ENCODE measurements at regions not wholly inside any gene's neighbourhood (a gene's known extent, or its start where the extent isn't known, plus 50 kb on each side); places are given as distances from the start of the nearest gene placed in this dataset.
"Not testable (repeated sequence)": the region's sequence is repeated elsewhere in the genome, so short reads cannot be mapped to it uniquely, and the experiment has no call there.

DNA sequence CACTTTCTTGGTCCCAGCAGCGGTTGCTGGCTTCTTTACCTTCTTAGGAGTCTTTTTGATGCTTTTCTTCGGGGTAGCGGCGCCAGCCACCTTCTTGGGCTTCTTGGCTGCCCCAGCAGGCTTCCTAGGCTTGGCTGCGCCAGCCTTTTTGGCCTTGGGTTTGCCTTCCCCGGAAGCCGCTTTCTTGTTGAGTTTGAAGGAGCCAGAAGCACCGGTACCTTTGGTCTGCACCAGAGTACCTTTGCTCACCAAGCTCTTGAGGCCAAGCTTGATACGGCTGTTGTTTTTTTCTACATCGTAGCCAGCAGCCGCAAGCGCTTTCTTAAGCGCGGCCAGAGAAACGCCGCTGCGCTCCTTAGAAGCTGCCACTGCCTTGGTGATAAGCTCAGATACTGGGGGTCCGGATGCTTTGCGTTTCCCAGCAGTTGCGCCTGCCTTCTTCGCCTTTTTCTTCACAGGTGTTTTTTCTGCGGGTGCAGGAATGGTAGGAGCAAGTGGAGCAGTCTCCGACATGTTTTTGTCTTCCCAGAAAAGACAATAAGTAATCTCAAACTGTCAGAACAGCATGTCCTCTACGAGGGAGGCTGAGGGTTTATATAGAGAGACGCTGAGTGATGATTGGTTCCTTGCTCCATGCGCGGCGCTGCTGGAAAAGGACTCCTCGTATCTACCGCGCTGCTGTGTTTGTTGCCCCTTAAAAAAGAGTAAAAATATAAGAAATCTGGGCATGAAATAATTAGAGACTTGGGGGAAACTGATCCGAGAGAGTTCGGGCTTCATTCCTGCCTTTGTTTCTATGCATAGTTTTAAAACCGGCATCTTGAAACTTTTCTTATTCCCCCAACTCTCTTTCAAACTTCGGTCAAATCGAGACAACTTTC is 130.3 kb upstream of the BTN3A2 start:
- no peaks in the 10 kb centered on the region for H3K9me3 Mint-ChIP-seq (ENCODE audit: low read depth)
- peaks cover 17% of the 10 kb centered on the region for H3K4me1 Mint-ChIP-seq (ENCODE audit: low read depth)
- no peaks in the 10 kb centered on the region for H3K27me3 Mint-ChIP-seq
- no peak for DNase-seq (ENCODE audit: low spot score, unreplicated experiment)
- TF ChIP-seq, protein P1, sequence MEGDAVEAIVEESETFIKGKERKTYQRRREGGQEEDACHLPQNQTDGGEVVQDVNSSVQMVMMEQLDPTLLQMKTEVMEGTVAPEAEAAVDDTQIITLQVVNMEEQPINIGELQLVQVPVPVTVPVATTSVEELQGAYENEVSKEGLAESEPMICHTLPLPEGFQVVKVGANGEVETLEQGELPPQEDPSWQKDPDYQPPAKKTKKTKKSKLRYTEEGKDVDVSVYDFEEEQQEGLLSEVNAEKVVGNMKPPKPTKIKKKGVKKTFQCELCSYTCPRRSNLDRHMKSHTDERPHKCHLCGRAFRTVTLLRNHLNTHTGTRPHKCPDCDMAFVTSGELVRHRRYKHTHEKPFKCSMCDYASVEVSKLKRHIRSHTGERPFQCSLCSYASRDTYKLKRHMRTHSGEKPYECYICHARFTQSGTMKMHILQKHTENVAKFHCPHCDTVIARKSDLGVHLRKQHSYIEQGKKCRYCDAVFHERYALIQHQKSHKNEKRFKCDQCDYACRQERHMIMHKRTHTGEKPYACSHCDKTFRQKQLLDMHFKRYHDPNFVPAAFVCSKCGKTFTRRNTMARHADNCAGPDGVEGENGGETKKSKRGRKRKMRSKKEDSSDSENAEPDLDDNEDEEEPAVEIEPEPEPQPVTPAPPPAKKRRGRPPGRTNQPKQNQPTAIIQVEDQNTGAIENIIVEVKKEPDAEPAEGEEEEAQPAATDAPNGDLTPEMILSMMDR (IDR thresholded peaks at IDR 0.05; ENCODE audit: unreplicated experiment) = no peak
- H3K4me3 Mint-ChIP-seq (ENCODE audit: low read depth) = peak overlapping the region; percentile 81
- H3K36me3 Mint-ChIP-seq (ENCODE audit: insufficient read depth) = no peaks in the 10 kb centered on the region
- H3K27ac Mint-ChIP-seq = peak overlapping the region; percentile 87

DNA sequence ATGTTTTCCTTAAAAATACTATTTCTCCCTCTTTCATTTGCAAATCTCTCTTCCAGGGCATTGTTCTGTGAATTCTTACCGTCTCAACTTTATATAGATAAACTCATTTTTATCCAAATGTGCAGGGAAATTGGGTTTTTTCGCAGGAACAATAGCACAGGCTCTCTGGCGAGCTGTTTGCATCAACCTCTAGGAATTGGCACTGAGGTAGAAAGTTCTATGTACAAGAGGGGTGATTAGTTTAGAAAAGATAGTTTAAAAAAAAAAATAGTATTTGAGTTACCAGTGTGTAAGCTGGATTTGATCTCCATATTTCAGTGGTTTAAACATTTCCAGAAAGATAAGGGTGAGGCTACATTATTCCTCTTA is 129.7 kb upstream of the BTN3A2 start:
- Mint-ChIP-seq H3K36me3 (ENCODE audit: insufficient read depth) (no peaks in the 10 kb centered on the region), H3K9me3 (ENCODE audit: low read depth) (peaks cover 1% of the 10 kb centered on the region), H3K27me3 (no peaks in the 10 kb centered on the region), H3K4me3 (ENCODE audit: low read depth) (peak overlapping the region; percentile 81), H3K27ac (peak overlapping the region; percentile 87), H3K4me1 (ENCODE audit: low read depth) (peaks cover 17% of the 10 kb centered on the region)
- TF ChIP-seq, protein P1 (IDR thresholded peaks at IDR 0.05; ENCODE audit: unreplicated experiment) = no peak
- DNase-seq (ENCODE audit: low spot score, unreplicated experiment) = no peak

DNA sequence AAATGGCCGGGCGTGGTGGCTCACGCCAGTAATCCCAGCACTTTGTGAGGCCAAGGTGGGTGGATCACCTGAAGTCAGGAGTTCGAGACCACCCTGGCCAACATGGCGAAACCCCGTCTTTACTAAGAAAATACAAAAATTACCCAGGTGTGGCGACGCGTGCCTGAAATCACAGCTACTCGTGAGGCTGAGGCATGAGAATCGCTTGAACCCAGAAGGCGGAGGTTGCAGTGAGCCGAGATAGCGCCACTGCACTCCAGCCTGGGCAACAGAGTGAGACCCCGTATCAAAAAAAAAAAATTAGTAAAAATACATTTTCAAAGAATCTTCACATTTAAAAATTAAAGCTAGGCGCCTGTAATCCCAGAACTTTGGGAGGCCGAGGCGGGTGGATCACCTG is 125.6 kb upstream of the BTN3A2 start:
- H3K27ac Mint-ChIP-seq; H3K27me3 Mint-ChIP-seq; H3K36me3 Mint-ChIP-seq (ENCODE audit: insufficient read depth); H3K4me3 Mint-ChIP-seq (ENCODE audit: low read depth); H3K9me3 Mint-ChIP-seq (ENCODE audit: low read depth); DNase-seq (ENCODE audit: low spot score, unreplicated experiment): not testable (repeated sequence)
- peaks cover 25% of the 10 kb centered on the region for H3K4me1 Mint-ChIP-seq (ENCODE audit: low read depth)

DNA sequence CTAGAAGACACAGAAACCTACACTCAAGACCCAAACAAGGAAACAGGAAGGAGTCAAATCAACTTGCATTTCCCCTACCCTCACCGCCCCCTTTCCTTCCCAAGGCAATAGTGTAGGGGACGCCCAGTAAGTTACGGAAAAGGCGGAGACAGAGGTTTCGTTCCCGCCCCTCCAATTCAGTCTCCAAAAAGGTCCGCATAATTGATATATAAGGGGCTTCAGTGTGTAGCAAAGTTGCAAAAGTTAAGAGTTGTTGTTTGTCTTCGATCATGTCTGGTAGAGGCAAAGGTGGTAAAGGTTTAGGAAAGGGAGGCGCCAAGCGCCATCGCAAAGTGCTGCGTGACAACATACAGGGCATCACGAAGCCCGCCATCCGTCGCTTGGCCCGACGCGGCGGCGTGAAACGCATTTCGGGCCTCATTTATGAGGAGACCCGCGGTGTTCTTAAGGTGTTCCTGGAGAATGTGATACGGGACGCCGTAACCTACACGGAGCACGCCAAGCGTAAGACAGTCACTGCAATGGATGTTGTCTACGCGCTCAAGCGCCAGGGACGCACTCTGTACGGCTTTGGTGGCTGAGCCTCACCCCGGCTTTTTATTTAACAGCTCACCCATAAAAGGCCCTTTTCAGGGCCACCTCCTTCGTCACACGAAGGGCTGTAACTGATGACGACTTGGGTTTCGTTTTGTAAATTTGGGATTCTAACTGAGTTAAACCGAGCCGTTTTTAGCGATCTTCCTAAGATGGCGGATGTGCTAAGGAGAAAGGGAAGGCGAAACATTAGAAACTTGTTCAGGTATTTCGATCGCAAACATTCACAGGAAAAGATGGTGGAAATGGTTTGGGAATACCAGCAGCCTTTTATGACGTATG is 124.6 kb upstream of the BTN3A2 start:
- TF ChIP-seq, protein P1 (IDR thresholded peaks at IDR 0.05; ENCODE audit: unreplicated experiment) = no peak
- H3K4me3 Mint-ChIP-seq (ENCODE audit: low read depth) = no peak overlapping the region
- H3K9me3 Mint-ChIP-seq (ENCODE audit: low read depth) = peaks cover 9% of the 10 kb centered on the region
- no peaks in the 10 kb centered on the region for H3K27me3 Mint-ChIP-seq
- H3K27ac Mint-ChIP-seq = no peak overlapping the region
- peaks cover 22% of the 10 kb centered on the region for H3K4me1 Mint-ChIP-seq (ENCODE audit: low read depth)
- DNase-seq (ENCODE audit: low spot score, unreplicated experiment) = no peak
- peaks cover 3% of the 10 kb centered on the region for H3K36me3 Mint-ChIP-seq (ENCODE audit: insufficient read depth)

DNA sequence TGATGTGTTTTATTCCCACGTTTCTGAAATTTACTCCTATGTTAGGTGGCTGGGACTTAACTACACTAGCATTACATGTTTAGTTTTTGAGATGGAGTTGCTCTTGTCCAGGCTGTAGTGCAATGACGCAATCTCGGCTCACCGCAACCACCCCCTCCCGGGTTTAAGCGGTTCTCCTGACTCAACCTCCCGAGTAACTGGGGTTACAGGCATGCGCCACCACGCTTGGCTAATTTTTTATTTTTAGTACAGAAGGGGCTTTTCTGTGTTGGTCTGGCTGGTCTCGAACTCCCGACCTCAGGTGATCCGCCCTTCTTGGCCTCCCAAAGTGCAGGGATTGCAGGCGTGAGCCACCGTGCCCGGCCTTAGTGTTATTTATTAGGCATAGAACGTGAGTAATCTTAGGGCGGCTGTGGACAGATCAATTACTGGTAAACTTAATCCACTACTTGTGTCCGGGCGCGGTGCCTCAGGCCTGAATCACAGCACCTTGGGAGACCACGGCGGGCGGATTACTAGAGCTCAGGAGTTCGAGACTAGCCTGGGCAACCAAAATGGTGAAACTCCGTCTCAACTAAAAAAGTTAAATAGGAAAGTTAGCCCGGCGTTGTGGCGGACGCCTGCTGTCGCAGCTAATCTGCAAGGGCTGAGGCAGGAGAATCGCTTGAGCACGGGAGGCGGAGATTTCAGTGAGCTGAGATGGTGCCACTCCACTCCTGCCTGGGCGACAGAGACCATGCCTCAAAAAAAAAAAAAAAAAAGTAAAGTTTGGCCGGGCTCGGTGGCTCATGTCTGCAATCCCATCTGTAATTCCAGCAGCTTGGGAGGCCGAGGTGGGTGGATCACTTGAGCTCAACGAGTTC is 123.7 kb upstream of the BTN3A2 start:
- no peak for DNase-seq (ENCODE audit: low spot score, unreplicated experiment)
- Mint-ChIP-seq H3K36me3 (ENCODE audit: insufficient read depth) (peaks cover 3% of the 10 kb centered on the region), H3K9me3 (ENCODE audit: low read depth) (peaks cover 10% of the 10 kb centered on the region), H3K4me1 (ENCODE audit: low read depth) (peaks cover 22% of the 10 kb centered on the region), H3K27ac (no peak overlapping the region), H3K4me3 (ENCODE audit: low read depth) (no peak overlapping the region), H3K27me3 (no peaks in the 10 kb centered on the region)
- TF ChIP-seq, protein P1 (IDR thresholded peaks at IDR 0.05; ENCODE audit: unreplicated experiment) = no peak

All from progenitor cell of endocrine pancreas (in vitro differentiated cells).